ENCODE measurements at regions not wholly inside any gene's neighbourhood (a gene's known extent, or its start where the extent isn't known, plus 50 kb on each side); places are given as distances from the start of the nearest gene placed in this dataset.

DNA sequence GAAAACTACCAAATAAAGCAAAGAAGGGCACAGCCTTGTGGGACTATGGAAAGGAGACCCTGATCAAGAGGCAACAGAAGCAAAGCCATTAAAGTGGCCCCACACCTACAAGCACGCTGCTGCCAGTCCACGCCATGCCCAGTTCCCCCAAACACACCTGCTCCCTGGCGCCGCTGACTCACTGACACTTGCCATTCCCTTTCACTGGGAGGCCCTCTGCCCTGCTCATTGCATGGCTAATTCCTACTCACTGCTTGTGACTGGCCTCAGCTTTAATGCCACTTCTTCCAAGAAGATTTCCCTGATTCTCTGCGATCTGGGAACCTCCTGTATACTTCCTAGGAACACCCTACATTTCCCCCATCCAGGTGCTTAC, 71.2 kb upstream of the TAF1L start:
- Histone ChIP-seq H3K36me3 (replicated peaks in 1 of 2; ENCODE audit: control insufficient read depth in 1 of 2, insufficient read depth in 2 of 2, low read length in 2 of 2) (no peaks in the 10 kb centered on the region), H3K9me3 (replicated peaks in 1 of 2; ENCODE audit: control insufficient read depth in 1 of 2, insufficient read depth in 1 of 2, low read length in 2 of 2) (no peaks in the 10 kb centered on the region), H3K79me2 (ENCODE audit: insufficient read depth, low read length) (no peaks in the 10 kb centered on the region), H3K4me3 (replicated peaks in 1 of 3; ENCODE audit: low read depth in 2 of 3, low read length in 3 of 3) (no peak overlapping the region), H3K27ac (ENCODE audit: low read depth in 1 of 2, low read length in 2 of 2) (no peak overlapping the region), H3K27me3 (ENCODE audit: control insufficient read depth in 2 of 2, insufficient read depth in 2 of 2, low read length in 2 of 2) (no peaks in the 10 kb centered on the region), H4K20me1 (ENCODE audit: insufficient read depth, low read length) (no peaks in the 10 kb centered on the region), H3K4me1 (ENCODE audit: control insufficient read depth in 1 of 2, insufficient read depth in 2 of 2, low read length in 2 of 2) (no peaks in the 10 kb centered on the region), H2AFZ (ENCODE audit: insufficient read depth, low read depth, low read length, poor library complexity, severe bottlenecking) (no peak overlapping the region), H3K9ac (ENCODE audit: insufficient read depth, low read length, poor library complexity, severe bottlenecking) (no peak overlapping the region), H3K4me2 (replicated peaks; ENCODE audit: extremely low read depth, low read length, poor library complexity, severe bottlenecking) (no peak overlapping the region)
- Mint-ChIP-seq H3K9me3 (peaks cover 0 to 7% (median 4%) of the 10 kb centered on the region in 7 donors), H3K4me3 (no peak overlapping the region), H3K27ac (no peak overlapping the region), H3K27me3 (ENCODE audit: low read depth in 3 of 3) (peaks cover 2 to 5% (median 4%) of the 10 kb centered on the region in 3 donors), H3K4me1 (no peaks in the 10 kb centered on the region), H3K36me3 (no peaks in the 10 kb centered on the region)
- intact Hi-C loops (cut with micrococcal nuclease), result no loop called here
- DNase-seq, result no peak
- WGBS (ENCODE audit: insufficient coverage), result 82% methylated on average over 2 of the region's 5 CpGs
- TF ChIP-seq, protein P1, sequence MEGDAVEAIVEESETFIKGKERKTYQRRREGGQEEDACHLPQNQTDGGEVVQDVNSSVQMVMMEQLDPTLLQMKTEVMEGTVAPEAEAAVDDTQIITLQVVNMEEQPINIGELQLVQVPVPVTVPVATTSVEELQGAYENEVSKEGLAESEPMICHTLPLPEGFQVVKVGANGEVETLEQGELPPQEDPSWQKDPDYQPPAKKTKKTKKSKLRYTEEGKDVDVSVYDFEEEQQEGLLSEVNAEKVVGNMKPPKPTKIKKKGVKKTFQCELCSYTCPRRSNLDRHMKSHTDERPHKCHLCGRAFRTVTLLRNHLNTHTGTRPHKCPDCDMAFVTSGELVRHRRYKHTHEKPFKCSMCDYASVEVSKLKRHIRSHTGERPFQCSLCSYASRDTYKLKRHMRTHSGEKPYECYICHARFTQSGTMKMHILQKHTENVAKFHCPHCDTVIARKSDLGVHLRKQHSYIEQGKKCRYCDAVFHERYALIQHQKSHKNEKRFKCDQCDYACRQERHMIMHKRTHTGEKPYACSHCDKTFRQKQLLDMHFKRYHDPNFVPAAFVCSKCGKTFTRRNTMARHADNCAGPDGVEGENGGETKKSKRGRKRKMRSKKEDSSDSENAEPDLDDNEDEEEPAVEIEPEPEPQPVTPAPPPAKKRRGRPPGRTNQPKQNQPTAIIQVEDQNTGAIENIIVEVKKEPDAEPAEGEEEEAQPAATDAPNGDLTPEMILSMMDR (IDR thresholded peaks at IDR 0.05), result no peak

DNA sequence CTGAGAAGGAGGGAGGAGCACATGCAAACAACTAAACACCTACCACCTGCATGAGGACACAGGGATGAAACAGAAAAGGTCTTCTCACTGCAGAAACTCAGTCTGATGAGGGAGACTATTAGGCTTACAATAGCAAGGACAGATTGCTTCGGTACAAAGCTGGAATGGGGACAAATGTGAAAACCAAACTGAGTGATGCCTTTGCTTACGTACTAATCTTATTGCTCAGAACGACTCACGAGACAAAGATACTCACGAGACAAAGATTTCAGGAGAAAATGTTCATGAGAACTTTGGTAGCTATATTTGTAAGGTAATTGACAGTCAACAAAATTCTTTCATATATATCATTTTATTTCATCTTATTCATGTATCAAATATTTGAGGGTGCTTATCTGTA, 71.9 kb upstream of the TAF1L start:
- Histone ChIP-seq H3K79me2 (ENCODE audit: insufficient read depth, low read length) (no peaks in the 10 kb centered on the region), H2AFZ (ENCODE audit: insufficient read depth, low read depth, low read length, poor library complexity, severe bottlenecking) (no peak overlapping the region), H3K4me2 (replicated peaks; ENCODE audit: extremely low read depth, low read length, poor library complexity, severe bottlenecking) (no peak overlapping the region), H3K27me3 (ENCODE audit: control insufficient read depth in 2 of 2, insufficient read depth in 2 of 2, low read length in 2 of 2) (no peaks in the 10 kb centered on the region), H3K9me3 (replicated peaks in 1 of 2; ENCODE audit: control insufficient read depth in 1 of 2, insufficient read depth in 1 of 2, low read length in 2 of 2) (no peaks in the 10 kb centered on the region), H3K4me1 (ENCODE audit: control insufficient read depth in 1 of 2, insufficient read depth in 2 of 2, low read length in 2 of 2) (no peaks in the 10 kb centered on the region), H3K4me3 (replicated peaks in 1 of 3; ENCODE audit: low read depth in 2 of 3, low read length in 3 of 3) (no peak overlapping the region), H3K27ac (ENCODE audit: low read depth in 1 of 2, low read length in 2 of 2) (no peak overlapping the region), H3K9ac (ENCODE audit: insufficient read depth, low read length, poor library complexity, severe bottlenecking) (no peak overlapping the region), H3K36me3 (replicated peaks in 1 of 2; ENCODE audit: control insufficient read depth in 1 of 2, insufficient read depth in 2 of 2, low read length in 2 of 2) (no peaks in the 10 kb centered on the region), H4K20me1 (ENCODE audit: insufficient read depth, low read length) (no peaks in the 10 kb centered on the region)
- intact Hi-C loops (cut with micrococcal nuclease), result no loop called here
- peaks cover 2 to 5% (median 4%) of the 10 kb centered on the region in 3 donors for H3K27me3 Mint-ChIP-seq (ENCODE audit: low read depth in 3 of 3)
- H3K4me1 Mint-ChIP-seq, result no peaks in the 10 kb centered on the region
- TF ChIP-seq, protein P1 (IDR thresholded peaks at IDR 0.05), result no peak
- no peak overlapping the region for H3K4me3 Mint-ChIP-seq
- no CpG with 5 or more reads among the region's 5 CpGs for WGBS (ENCODE audit: insufficient coverage)
- H3K36me3 Mint-ChIP-seq, result no peaks in the 10 kb centered on the region
- no peak overlapping the region for H3K27ac Mint-ChIP-seq
- H3K9me3 Mint-ChIP-seq, result peaks cover 0 to 7% (median 4%) of the 10 kb centered on the region in 7 donors
- DNase-seq, result no peak

Measured in CD14-positive monocyte (primary cell).